ENCODE measurements at regions not wholly inside any gene's neighbourhood (a gene's known extent, or its start where the extent isn't known, plus 50 kb on each side); places are given as distances from the start of the nearest gene placed in this dataset.

DNA sequence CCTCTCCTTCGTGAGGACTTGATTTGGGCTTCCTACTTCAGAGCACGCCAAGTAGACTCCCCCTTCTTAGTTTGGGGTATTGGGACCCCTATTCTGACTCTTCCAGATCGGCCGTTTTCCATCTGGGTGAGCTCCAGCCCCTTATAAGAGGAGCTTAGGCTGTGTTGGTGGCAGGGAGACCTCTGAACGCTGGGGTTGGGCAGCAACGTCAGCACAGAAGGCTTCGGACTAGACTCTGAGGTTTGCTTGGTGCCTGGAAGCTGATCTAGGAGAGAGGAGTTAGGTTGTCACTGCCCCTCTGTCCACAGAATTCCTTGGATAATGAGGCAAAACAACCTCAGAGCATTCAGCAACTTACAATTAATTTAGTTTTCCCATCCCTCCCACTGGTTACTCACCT, 99.2 kb upstream of the RTL1 start:
- DNase-seq (ENCODE audit: low read depth in 2 of 2), result no peak

DNA sequence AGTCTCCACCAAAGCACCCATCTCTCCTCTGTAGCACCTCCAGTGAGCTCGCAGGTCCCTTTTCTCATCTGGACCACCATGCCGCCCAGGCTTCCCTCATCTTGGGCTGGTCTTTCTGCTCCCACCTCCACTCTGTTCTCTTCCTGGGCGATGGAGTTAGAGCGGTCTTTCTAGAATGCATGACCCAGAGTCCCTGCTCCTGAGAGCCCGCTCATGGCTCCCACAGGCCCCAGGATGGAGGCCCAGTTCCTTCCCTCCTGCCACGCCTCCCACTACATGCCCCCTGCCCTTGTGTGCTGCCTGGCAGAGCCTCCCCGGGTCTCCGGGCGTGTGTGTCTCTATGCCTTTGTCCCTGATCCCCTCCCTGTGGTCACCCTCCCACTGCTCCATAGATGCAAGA, 100.7 kb upstream of the RTL1 start:
- no peak for DNase-seq (ENCODE audit: low read depth in 2 of 2)

DNA sequence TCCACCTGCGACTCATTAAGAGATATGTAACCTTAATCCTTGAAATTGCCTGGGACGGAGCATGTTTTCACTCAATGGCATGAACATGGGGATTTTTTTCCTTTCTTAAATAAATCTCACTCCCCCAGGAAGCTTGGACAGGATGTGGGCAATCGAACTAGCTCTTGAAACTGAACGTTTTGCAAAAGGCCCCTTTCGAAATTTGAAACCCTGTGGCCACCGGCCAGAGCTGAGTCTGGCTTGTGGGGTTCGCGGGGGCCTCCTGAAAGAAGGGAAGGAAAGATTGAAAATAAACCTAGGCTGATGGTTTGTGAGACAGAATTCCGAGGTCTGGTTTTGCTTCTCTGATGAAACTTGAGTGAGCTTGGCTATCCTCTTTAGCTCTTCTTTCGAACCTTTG, 101.4 kb upstream of the RTL1 start:
- no peak for DNase-seq (ENCODE audit: low read depth in 2 of 2)

DNA sequence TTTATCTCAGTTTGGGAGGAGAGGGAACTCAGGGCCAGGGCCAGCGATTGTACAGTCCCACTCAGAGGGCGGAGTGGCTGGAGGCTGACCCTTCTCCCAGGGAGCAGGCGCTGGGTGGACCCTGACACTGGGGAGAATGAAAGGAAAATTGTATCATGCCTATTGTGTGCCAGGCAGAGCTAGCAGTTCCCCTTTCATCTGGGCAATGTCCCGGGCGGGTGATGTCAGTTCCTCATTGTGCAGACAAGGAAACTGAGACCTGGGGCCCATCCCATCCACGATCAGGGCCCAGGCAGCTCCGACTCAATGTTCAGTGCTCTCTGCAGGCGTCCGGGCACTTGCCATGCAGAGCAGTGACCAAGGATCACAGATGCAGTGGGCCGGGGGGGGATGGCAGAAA, 101.9 kb upstream of the RTL1 start:
- no peak for DNase-seq (ENCODE audit: low read depth in 2 of 2)

DNA sequence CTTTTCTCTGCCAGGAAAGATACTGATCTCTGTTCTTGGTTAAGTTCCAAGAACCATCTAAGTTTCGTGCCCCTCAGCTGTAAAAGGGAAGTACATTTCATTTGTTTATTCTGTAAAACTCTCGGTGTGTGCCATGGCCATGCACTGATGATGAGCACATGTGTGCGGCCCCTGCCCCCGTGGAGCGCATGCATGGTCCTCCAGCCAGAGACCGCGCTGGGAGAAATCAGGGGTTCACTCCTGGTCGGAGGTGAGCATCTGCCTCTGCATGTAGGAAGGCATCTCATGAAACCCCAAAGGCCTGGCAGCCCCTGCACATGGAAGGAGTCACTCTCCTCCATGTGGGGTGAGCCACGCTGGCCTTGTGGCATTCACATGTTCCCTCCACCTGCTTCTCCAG, 102.5 kb upstream of the RTL1 start:
- DNase-seq (ENCODE audit: low read depth in 2 of 2), result no peak

DNA sequence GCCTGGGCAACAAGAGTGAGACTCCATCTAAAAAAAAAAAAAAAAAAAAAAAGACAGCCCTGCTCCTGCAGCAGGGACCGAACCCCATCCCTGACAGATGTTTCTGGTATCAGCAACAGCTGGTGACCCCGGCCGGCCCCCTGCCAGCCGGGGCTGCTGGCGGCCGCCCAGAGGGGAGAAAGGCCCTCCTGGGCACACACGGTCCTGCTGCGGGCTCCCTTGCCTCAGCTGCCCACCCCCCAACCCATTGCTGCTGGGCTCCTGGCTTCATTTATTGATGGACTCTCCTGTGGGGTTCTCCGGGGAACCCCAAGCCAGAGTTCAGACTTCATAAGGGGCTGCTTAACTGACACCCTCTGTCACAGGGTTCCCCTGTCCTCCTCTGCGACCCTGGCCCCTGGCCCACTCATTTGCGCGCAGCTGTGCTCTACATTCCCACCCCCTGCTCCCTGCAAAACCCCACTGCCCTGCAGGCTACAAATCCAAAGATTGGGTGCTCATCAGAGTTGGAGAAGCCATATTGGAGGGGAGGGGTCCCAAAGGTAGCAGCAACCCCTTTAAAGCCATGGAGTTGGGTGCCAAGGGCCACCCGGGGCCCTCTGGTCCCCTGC, 103.6 kb upstream of the RTL1 start:
- no peak for DNase-seq (ENCODE audit: low read depth in 2 of 2)

DNA sequence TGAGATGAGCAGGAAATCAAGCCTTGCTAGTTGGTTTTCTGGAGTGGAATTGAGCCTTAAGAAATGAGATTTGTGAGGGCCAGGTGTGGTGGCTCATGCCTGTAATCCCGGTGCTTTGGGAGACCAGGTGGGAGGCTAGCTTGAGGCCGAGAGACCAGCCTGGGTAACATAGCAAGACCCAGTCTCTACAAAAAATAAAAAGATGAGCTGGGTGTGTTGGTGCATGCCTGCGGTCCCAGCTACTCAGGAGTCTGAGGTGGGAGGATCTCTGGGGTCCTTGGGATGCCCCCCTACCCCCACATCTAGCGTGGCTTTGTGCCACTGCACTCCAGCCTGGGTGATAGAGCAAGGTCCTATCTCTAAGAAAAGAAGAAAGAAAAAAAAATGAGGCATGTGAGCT, 104.2 kb upstream of the RTL1 start:
- DNase-seq (ENCODE audit: low read depth in 2 of 2), result no peak

DNA sequence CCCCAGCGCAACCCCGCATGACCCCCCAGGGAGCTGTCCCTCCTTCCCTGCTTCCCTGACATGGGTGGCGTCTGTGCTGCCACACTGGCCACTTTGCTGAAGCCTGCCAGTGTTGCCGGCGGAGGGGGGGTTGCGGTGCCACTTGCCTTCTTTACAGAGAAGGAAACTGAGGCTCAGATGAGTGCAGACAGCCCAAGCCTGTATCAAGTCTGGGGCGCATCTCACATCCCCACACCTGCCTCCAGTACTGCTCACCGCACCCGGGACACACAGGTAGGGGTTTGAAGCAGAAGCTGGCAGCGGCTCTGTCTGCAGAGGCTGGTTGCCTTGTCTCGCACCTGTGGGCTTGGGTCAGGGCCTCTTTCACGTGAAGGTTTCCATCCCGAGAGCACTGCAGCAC, 104.7 kb upstream of the RTL1 start:
- no peak for DNase-seq (ENCODE audit: low read depth in 2 of 2)

DNA sequence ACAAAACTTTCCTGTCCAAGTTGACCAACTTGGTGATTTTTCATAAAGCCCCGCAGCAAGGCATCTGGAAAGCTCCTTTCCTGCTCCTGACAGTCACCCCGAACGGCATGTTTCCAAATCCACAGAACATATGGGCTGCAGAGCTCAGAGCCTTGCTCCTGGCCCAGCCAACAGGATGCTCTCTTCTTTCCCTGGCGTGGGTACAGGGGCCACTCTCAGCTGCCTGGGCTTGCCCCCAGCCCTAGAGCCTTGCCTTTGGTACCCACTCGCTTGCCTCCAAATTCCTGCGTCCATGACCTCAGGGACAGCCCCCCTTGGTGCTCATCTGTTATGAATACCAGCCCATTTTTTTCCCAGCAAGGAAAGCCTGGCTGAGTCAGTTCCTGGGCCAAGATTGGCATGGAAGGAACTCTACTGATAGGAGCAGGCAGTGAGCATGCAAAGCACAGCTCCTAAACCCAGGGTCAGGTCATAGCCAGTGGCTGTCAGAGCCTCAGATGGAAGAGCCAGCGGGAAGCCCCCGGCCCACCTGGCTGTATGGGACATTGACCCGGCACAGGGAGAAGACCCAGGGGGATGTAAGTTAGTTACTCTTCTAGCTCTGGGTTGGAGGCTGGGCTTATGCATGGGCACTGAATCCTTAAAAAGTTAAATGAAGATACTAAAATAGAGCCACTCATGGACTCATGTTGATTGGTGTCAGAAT, 105.3 kb upstream of the RTL1 start:
- no peak for DNase-seq (ENCODE audit: low read depth in 2 of 2)

DNA sequence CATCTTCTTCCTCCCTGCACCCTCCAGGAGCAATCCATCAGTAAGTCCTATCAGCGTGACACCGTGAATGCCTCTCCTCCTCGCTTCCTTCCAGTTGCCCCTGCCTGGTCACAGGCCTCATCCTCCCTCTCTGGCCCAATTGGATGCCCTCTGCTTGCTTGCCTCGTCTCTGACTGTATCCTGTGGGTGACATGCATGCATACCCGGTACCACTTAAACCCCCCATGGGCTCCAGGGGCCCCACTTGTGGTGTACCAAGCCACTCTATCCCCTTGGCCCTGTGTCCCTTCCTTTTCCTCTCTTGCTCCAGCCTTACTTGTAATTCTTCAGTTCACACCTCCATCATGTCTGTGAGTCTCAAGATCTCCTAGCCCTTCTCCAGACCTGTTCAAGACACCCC, 106.0 kb upstream of the RTL1 start:
- DNase-seq (ENCODE audit: low read depth in 2 of 2), result no peak

DNA sequence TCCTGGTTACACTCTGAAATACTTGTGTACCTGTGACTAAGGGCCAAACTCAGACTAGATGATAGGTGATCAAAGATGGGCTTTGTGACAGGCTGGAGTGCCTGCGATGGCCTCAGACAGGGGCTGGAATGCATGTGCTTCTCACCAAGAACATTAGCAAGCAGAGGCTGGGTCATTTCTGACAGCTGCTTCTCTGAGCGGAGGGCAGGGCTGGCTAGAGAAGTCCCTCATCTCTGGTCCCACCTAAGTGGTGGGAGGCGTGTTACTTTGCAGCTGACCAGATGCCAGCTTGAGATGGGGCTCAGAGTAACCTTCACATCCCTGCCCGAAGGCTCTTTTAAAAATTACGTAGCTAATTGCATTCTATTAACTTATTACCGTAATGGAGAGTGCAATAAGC, 106.8 kb upstream of the RTL1 start:
- no peak for DNase-seq (ENCODE audit: low read depth in 2 of 2)

DNA sequence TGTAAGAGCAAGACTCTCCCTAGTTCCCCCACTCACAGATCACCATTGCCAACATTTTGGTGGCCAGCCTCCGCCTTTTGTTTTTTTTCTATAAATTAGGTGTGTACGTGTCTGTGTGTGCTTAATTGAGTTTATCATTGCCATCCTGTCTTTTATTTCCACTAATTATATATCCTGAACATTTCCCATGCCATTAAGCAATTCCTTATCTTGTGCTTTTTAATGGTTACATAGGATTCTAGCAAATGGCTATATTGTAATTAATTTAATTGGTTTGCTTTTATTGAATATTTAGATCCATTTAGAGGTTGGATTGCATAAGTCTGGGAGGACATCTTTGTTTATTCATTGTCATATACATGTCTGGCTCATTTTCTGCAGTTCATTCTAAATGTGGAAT, 107.3 kb upstream of the RTL1 start:
- DNase-seq (ENCODE audit: low read depth in 2 of 2), result no peak

DNA sequence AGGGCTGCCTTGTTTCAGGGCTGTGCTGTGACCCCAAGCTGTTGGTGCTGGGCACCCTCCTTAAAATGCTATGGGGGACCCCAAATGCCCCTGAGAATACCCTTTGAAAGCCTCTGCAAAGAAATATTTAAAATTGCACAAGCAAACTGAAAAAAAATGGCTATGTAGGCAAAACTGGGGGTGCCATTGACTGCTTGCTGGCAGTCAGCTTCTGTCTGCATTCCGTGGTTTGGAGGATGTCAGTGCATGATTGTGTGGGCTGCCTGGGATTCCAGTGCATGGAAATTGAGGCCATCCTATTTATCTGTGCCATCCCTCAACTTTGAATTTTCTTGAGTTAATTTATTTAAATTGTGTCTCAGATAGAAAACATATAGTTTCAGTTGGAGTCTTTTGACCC, 113.7 kb upstream of the RTL1 start:
- DNase-seq (ENCODE audit: low read depth in 2 of 2), result no peak

DNA sequence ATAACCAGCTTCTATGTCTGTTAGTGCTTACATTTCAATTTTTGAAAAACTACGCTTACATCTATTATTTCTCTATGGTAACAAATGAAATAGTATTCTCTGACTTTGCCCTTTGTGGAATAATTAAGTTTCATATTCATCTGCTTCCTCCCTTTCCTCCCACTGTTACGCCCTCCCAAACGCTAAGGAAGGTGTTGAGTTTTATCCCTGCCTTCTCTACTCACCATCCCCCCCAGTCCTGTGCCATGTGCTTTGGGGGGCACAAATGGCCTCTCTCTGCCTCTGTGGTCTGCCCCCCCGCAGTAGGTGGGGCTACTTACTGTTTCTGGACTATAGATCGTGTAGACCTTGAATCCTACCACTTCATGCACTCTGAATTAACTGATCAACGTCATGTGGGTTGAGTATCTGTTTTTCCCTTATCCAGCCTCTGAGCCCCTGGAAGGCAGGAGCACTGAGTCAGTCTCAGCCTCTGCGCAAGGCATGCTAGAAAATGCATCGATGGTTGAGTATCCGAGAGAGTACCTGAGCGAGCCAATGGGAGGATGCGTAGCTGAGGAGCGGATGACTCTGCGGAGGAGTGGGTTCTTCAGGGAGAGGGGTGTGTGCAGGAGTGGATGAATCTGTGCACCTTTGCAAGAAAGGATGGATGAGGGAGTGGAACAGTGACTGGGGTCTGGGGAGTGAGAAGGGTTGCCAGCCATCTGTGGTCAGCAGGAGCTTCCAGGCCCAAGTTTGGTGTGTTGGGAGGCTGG, 114.5 kb upstream of the RTL1 start:
- DNase-seq (ENCODE audit: low read depth in 2 of 2), result no peak

DNA sequence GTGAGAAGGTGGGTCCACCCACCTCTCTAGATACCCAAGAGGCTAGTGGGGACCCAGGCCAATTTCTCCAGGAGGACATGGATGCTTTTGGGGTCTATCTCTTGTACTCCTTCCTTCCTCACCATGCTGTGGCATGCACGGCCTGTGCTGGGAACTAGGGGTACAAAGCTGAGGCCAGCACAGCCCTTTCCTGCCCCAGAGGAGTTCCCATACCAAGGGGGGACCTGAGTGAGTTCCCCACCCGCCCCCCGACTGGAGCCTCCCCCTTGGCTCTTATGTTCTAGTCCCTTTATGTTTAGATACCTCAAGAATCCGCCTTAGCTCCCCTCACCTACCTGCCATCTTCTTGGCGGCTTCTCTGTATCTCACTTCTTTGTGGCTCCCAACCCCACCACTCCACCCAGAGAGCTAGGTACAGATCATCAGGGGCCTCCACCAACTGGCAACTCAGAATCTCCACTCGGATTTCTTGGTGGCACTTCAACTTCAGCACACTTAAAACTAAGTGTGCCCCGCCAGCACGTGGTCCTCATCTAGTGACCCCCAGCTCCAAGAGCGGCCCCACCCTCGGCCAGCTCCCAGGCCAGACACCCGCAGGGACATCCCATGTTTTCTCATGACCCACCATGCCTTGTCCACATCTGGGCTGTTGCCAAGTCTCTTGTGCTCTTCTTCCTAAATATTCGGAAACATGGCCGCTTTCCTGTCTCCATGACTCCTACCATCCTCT, 115.2 kb upstream of the RTL1 start:
- no peak for DNase-seq (ENCODE audit: low read depth in 2 of 2)

DNA sequence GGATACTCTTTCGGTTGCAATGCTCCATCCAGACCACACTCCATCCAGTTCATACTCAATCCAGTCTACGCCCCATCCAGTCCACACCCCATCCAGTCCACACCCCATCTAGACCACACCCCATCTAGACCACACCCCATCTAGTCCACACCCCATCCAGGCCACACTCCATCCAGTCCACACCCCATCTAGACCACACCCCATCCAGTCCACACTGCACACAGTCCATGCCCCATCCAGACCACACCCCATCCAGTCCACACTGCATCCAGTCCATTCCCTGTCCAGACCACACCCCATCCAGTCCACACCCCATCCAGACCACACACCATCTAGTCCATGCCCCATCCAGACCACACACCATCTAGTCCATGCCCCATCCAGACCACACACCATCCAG, 116.0 kb upstream of the RTL1 start:
- no peak for DNase-seq (ENCODE audit: low read depth in 2 of 2)

DNA sequence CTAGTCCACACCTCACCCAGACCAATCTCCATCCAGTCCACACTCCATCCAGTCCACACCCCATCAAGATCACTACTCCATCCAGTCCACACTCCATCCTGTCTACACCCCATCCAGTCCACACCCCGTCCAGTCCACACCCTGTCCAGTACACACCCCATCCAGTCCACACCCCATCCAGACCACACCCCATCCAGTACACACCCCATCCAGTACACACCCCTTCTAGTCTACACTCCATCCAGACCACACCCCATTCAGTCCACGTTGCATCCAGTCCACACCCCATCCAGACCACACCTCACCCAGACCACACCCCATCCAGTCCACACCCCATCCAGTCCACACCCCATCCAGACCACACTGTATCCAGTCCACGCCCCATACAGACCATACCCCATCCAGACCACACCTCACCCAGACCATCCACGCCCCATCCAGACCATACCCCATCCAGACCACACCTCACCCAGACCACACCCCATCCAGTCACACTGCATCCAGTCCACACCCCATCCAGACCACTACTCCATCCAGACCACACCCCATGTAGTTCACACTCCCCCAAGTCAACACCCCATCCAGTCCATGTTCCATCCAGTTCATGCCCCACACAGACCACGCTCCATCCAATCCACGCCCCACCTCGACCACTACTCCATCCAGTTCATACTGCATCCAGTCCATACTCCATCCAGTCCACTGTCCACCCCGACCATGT, 116.6 kb upstream of the RTL1 start:
- no peak for DNase-seq (ENCODE audit: low read depth in 2 of 2)

DNA sequence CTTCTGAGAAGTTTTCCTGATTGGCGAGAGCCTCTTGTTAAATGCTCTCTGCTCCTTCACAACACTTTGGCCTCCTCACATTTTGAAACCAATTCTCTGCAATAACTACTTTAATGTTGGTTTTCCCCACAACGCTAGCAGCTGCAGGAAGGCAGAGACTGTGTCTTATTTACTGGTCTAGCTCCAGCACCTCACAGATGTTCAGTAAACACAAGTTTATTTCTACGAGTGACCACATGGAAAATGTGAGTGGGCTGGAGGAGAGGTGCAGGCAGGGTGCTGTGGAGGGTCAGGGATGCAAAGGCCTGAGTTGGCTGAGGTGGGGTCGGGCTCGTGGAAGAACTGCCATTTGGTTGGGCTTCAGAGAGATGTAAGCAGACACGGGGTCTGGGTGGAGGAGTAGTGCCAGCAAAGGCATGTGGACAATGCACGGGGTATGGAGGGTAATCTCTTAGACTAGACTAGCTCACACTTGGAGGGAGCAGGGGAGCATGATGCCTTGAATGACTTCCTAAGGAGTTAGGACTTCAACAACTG, 117.4 kb upstream of the RTL1 start:
- DNase-seq (ENCODE audit: low read depth in 2 of 2), result no peak

DNA sequence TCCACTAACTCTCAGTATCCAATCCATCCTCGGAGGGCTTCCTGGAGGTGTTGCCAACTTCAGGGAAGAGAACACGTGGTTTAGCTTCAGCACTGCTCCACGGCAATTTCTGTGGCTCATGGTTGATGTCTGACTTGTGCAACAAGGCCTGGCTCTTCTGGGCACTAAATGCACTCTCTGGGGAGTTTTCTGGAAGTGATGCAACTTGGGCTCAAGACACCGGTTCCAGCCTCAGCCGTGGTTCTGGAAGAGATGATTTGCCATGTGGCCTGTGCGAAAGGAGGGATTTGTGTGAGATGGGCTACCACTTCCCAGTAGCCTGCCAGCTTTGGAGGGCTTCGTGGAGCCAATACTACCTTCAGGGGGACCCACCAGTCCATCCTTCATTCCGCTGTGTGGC, 118.6 kb upstream of the RTL1 start:
- DNase-seq (ENCODE audit: low read depth in 2 of 2), result no peak

DNA sequence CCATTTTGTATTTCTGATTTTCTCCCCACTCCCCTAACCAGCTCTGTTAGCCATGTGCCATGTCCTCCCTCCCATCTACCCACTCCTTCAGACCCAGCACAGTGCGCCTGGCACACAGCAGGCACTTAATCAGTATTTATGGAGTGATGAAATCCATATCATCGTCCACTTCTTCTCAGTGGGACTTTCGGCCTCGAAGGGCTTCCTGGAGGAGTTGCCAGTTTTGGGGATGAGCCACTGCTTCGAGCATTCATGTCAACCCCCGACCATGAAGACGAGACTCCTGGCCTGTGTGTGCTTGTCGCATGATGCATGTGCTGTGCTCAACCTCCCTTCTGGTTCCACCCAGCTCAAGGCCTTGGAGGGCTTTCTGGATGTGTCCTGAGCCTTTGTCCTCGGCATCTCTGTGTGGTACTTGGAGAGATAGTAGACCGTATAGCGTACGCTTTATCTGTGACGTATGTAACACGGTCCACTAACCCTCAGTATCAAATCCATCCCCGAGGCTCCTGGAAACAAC, 119.5 kb upstream of the RTL1 start:
- no peak for DNase-seq (ENCODE audit: low read depth in 2 of 2)

DNA sequence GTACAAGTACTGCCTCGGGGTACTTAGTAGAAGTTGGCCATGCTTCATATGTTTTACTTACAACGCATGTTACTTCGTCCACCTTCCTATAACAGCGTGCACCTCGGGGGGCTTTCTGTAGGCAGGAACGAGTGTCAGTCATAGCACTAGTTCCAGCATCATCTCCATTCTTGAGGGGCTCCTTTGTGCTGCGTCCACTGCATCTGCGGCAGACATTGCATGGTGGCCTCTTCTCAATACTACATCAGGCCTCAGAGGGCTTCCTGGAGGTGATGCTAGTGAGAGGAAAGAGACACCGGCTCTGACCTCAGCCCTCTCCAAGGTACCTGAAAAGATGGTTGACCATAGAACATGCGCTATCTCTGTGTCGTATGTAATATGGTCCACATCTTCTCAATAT, 121.2 kb upstream of the RTL1 start:
- DNase-seq (ENCODE audit: low read depth in 2 of 2), result no peak

Measured in stimulated activated CD8-positive, alpha-beta memory T cell treated with anti-CD3 and anti-CD28 coated beads, Interleukin-2, amount 100 ng/mL, for 48 hours (primary cell).